Mammary epithelial cell (primary cell): ENCODE measurements at regions not wholly inside any gene's neighbourhood (a gene's known extent, or its start where the extent isn't known, plus 50 kb on each side); places are given as distances from the start of the nearest gene placed in this dataset.

Experiments used
- EZH2 ChIP-seq: IDR thresholded peaks from 2 replicates; pipeline ENCODE4 v1.6.1; 2012; ENCODE audit warnings: low read length, inconsistent platforms, borderline replicate concordance
- TF ChIP-seq, protein P1 (sequence below), 2 donors: IDR thresholded peaks in 1 of 2; conservative IDR thresholded peaks in 1 of 2; 2 replicates each; pipeline ENCODE4 v1.5.1; 2011 to 2012; ENCODE audit warnings: inconsistent platforms in 2 of 2, low read length in 2 of 2, mild to moderate bottlenecking in 2 of 2, control low read depth in 1 of 2, low read depth in 1 of 2; ENCODE audit not compliant: insufficient read depth in 1 of 2; ENCODE audit errors: extremely low read depth in 1 of 2

DNA sequence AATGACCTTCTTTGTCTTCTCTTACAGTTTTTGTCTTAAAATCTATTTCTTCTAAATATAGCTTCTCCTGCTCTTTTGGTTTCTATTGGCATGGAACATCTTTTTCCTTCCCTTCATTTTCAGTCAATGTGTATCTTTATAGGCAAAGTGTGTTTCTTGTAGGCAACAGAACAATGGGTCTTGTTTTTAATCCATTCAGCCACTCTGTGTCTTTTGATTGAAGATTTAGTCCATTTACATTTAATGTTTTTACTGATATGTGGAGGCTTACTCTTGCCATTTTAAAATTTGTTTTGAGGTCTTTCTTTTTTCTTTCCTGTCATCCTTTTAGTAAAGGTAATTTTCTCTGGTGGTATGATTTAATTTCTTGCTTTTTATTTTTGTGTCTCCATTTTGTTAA is 271.2 kb upstream of the ZP4 start:
- TF ChIP-seq, protein P1, sequence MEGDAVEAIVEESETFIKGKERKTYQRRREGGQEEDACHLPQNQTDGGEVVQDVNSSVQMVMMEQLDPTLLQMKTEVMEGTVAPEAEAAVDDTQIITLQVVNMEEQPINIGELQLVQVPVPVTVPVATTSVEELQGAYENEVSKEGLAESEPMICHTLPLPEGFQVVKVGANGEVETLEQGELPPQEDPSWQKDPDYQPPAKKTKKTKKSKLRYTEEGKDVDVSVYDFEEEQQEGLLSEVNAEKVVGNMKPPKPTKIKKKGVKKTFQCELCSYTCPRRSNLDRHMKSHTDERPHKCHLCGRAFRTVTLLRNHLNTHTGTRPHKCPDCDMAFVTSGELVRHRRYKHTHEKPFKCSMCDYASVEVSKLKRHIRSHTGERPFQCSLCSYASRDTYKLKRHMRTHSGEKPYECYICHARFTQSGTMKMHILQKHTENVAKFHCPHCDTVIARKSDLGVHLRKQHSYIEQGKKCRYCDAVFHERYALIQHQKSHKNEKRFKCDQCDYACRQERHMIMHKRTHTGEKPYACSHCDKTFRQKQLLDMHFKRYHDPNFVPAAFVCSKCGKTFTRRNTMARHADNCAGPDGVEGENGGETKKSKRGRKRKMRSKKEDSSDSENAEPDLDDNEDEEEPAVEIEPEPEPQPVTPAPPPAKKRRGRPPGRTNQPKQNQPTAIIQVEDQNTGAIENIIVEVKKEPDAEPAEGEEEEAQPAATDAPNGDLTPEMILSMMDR (conservative IDR thresholded peaks at IDR 0.05 in 1 of 2, IDR thresholded peaks at IDR 0.05 in 1 of 2; ENCODE audit: extremely low read depth in 1 of 2, insufficient read depth in 1 of 2, low read depth in 1 of 2, low read length in 2 of 2): no peak
- TF ChIP-seq EZH2: no peak
